ENCODE measurements at regions not wholly inside any gene's neighbourhood (a gene's known extent, or its start where the extent isn't known, plus 50 kb on each side); places are given as distances from the start of the nearest gene placed in this dataset.

- TF ChIP-seq CTCF (IDR thresholded peaks at IDR 0.05) (no peak), POLR2A (IDR thresholded peaks at IDR 0.05) (no peak)
Measured at GRCh38 chr5:166330036-166330435, 1961.4 kb upstream of the WWC1 start.
